ENCODE measurements at regions not wholly inside any gene's neighbourhood (a gene's known extent, or its start where the extent isn't known, plus 50 kb on each side); places are given as distances from the start of the nearest gene placed in this dataset.

DNA sequence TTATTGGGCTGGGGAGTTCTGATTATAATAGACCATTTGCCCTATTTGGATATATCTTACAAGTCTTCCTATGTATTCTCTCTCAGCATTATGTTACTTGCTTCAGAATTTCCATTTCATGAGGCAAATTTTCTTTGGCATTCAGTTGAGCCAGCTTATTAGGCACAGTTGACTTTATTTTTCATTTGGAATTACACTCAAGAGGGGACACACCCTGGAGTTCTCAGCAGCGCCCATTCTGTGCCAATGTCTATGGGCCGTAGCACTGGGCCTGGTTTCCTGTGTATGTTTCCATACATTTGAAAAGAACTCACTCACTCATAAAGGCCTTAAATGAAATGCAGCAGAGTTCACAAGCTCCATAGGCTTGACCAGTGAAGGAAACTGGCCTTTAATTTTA, 138.5 kb downstream of the KLF12 start:
- H3K4me3 ChIP-seq (ENCODE audit: low read depth, low read length), result no peak overlapping the region
- TF ChIP-seq, protein P1, sequence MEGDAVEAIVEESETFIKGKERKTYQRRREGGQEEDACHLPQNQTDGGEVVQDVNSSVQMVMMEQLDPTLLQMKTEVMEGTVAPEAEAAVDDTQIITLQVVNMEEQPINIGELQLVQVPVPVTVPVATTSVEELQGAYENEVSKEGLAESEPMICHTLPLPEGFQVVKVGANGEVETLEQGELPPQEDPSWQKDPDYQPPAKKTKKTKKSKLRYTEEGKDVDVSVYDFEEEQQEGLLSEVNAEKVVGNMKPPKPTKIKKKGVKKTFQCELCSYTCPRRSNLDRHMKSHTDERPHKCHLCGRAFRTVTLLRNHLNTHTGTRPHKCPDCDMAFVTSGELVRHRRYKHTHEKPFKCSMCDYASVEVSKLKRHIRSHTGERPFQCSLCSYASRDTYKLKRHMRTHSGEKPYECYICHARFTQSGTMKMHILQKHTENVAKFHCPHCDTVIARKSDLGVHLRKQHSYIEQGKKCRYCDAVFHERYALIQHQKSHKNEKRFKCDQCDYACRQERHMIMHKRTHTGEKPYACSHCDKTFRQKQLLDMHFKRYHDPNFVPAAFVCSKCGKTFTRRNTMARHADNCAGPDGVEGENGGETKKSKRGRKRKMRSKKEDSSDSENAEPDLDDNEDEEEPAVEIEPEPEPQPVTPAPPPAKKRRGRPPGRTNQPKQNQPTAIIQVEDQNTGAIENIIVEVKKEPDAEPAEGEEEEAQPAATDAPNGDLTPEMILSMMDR (IDR thresholded peaks at IDR 0.05; ENCODE audit: insufficient read depth, low read depth, low read length), result no peak
- DNase-seq (ENCODE audit: low read depth), result no peak
- POLR2A ChIA-PET, result no interaction called here
- CTCF ChIA-PET, result no interaction called here
- no peaks in the 10 kb centered on the region for H3K36me3 ChIP-seq (ENCODE audit: control insufficient read depth, insufficient read depth, low read length)
- no peaks in the 10 kb centered on the region for H3K27me3 ChIP-seq (ENCODE audit: control insufficient read depth, insufficient read depth, low read length)

DNA sequence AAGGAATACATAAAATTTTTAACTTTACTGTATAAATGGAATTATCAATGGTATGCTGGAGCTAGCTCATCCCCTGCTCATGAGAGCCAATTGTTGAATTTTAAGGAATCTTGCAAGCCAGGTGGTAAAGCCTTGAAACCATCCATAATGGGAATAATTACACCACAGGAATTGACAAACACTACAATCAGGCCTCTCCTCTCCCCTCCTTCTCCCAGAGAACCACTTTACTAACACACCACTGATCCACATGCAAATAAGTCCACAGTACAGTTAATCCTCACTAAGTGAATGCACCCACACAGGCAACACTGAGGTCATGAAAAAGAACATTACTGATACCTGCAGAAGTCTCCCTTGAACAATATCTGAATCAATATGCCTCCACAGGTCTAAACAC, 140.5 kb downstream of the KLF12 start:
- POLR2A ChIA-PET, result no interaction called here
- Histone ChIP-seq H3K36me3 (ENCODE audit: control insufficient read depth, insufficient read depth, low read length) (no peaks in the 10 kb centered on the region), H3K4me3 (ENCODE audit: low read depth, low read length) (no peak overlapping the region), H3K27me3 (ENCODE audit: control insufficient read depth, insufficient read depth, low read length) (no peaks in the 10 kb centered on the region)
- no peak for DNase-seq (ENCODE audit: low read depth)
- TF ChIP-seq, protein P1 (IDR thresholded peaks at IDR 0.05; ENCODE audit: insufficient read depth, low read depth, low read length), result no peak
- CTCF ChIA-PET, result no interaction called here

DNA sequence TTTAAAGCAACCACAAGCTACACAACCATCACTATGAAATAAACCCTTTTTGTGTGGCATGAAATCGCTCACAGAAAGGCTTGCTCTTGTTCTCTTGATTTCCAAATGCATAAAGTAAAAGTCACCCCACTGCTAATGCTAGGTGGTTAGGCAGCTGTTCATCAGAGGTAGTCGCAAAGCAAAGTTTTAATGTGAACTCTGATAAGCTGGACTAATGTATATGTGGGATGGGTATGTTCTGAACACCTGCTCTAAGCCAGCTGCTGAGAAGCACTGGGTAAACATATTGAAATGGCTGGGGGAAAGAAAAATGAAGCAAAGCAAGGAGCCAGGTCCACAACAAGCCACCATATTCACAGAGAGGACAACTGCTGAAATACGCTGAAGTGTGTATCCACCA, 142.3 kb downstream of the KLF12 start:
- Histone ChIP-seq H3K36me3 (ENCODE audit: control insufficient read depth, insufficient read depth, low read length) (no peaks in the 10 kb centered on the region), H3K27me3 (ENCODE audit: control insufficient read depth, insufficient read depth, low read length) (no peaks in the 10 kb centered on the region), H3K4me3 (ENCODE audit: low read depth, low read length) (no peak overlapping the region)
- DNase-seq (ENCODE audit: low read depth), result no peak
- ChIA-PET POLR2A (no interaction called here), CTCF (no interaction called here)
- TF ChIP-seq, protein P1 (IDR thresholded peaks at IDR 0.05; ENCODE audit: insufficient read depth, low read depth, low read length), result no peak

DNA sequence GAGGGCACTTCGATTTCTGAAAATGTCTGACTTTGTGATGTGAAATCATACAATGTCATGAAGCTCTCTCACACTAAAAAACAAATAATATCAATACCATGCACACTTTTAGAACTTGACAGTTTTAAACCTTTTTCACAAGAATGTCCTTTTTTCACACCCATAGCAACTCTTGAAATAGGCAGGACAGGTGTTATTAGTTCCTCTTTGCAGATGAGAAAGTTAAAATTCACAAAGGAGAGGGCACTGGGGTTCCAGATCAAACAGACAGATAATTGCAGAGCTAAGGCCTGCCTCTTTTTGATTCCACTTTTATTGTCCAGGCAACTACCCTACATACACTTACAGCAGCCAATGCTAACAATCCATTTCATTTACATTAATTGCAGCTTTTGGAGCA, 142.8 kb downstream of the KLF12 start:
- Histone ChIP-seq H3K27me3 (ENCODE audit: control insufficient read depth, insufficient read depth, low read length) (no peaks in the 10 kb centered on the region), H3K36me3 (ENCODE audit: control insufficient read depth, insufficient read depth, low read length) (no peaks in the 10 kb centered on the region), H3K4me3 (ENCODE audit: low read depth, low read length) (no peak overlapping the region)
- DNase-seq (ENCODE audit: low read depth), result no peak
- POLR2A ChIA-PET, result no interaction called here
- TF ChIP-seq, protein P1 (IDR thresholded peaks at IDR 0.05; ENCODE audit: insufficient read depth, low read depth, low read length), result no peak
- CTCF ChIA-PET, result no interaction called here

DNA sequence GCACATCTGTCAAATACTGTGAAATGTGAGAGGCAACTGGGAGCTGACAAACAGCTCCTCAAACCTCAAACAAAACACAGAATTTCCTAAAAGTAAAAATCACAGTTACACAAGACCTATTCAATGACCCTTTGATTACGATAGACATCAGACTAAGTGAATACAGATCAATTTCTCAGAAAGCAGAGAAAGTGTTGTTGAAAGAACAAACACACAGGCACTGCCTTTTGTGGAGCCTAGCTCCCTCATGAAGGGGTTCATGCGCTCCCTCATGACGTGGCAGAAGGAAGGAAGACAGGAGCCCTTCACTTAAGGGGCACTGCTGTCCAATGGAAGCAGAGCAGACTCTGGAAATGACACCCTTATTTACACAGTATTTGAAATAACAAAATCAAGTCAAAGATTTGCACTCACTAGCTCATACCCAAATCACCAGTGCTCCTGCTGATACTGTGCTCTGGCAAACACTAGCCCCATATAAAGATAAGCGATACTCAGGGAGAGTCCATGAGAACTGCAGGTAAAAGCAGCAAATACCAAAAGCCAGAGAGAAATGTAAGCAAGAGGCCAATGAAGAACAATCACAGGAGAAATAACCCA, 144.9 kb downstream of the KLF12 start:
- Histone ChIP-seq H3K27me3 (ENCODE audit: control insufficient read depth, insufficient read depth, low read length) (no peaks in the 10 kb centered on the region), H3K4me3 (ENCODE audit: low read depth, low read length) (no peak overlapping the region), H3K36me3 (ENCODE audit: control insufficient read depth, insufficient read depth, low read length) (no peaks in the 10 kb centered on the region)
- TF ChIP-seq, protein P1 (IDR thresholded peaks at IDR 0.05; ENCODE audit: insufficient read depth, low read depth, low read length), result no peak
- CTCF ChIA-PET, result no interaction called here
- POLR2A ChIA-PET, result no interaction called here
- DNase-seq (ENCODE audit: low read depth), result no peak
